ENCODE measurements at regions not wholly inside any gene's neighbourhood (a gene's known extent, or its start where the extent isn't known, plus 50 kb on each side); places are given as distances from the start of the nearest gene placed in this dataset.
"Not testable (repeated sequence)": the region's sequence is repeated elsewhere in the genome, so short reads cannot be mapped to it uniquely, and the experiment has no call there.

- no peak for TF ChIP-seq CTCF (IDR thresholded peaks at IDR 0.05; ENCODE audit: low read depth, low read length, missing control alignments)
- no peak for DNase-seq (ENCODE audit: low read depth)
- no peak overlapping the region for H3K4me3 ChIP-seq (ENCODE audit: low read depth, low read length)
These were observed 1077.1 kb downstream of the UQCRFS1 start for GRCh38 chr19:28135825-28136224.

GRCh38 chr19:28134311-28134710, 1078.6 kb downstream of the UQCRFS1 start:
- no peak for DNase-seq (ENCODE audit: low read depth)
- no peak for TF ChIP-seq CTCF (IDR thresholded peaks at IDR 0.05; ENCODE audit: low read depth, low read length, missing control alignments)
- H3K4me3 ChIP-seq (ENCODE audit: low read depth, low read length): no peak overlapping the region

GRCh38 chr19:28130881-28131280, 1082.1 kb downstream of the UQCRFS1 start:
- H3K4me3 ChIP-seq (ENCODE audit: low read depth, low read length); DNase-seq (ENCODE audit: low read depth): not testable (repeated sequence)

GRCh38 chr19:28130066-28130511, 1082.9 kb downstream of the UQCRFS1 start:
- H3K4me3 ChIP-seq (ENCODE audit: low read depth, low read length): no peak overlapping the region
- no peak for TF ChIP-seq CTCF (IDR thresholded peaks at IDR 0.05; ENCODE audit: low read depth, low read length, missing control alignments)
- no peak for DNase-seq (ENCODE audit: low read depth)

GRCh38 chr19:28128341-28128740, 1084.6 kb downstream of the UQCRFS1 start:
- no peak for TF ChIP-seq CTCF (IDR thresholded peaks at IDR 0.05; ENCODE audit: low read depth, low read length, missing control alignments)
- DNase-seq (ENCODE audit: low read depth): no peak
- no peak overlapping the region for H3K4me3 ChIP-seq (ENCODE audit: low read depth, low read length)

- H3K4me3 ChIP-seq (ENCODE audit: low read depth, low read length): no peak overlapping the region
- DNase-seq (ENCODE audit: low read depth): no peak
- no peak for TF ChIP-seq CTCF (IDR thresholded peaks at IDR 0.05; ENCODE audit: low read depth, low read length, missing control alignments)
These were observed 1086.6 kb downstream of the UQCRFS1 start for GRCh38 chr19:28126135-28126898.

GRCh38 chr19:28122734-28123133, 1090.2 kb downstream of the UQCRFS1 start:
- TF ChIP-seq CTCF (IDR thresholded peaks at IDR 0.05; ENCODE audit: low read depth, low read length, missing control alignments): no peak
- no peak overlapping the region for H3K4me3 ChIP-seq (ENCODE audit: low read depth, low read length)
- DNase-seq (ENCODE audit: low read depth): no peak
